ENCODE measurements at regions not wholly inside any gene's neighbourhood (a gene's known extent, or its start where the extent isn't known, plus 50 kb on each side); places are given as distances from the start of the nearest gene placed in this dataset.

GRCh38 chr5:61273279-61273975 is 58.6 kb upstream of the ZSWIM6 start:
- H3K4me2 ChIP-seq (ENCODE audit: low read length) = no peak overlapping the region

More at GRCh38 chr5:61273279-61273975, 58.6 kb upstream of the ZSWIM6 start:
- CTCF ChIA-PET = no interaction called here
- no peak overlapping the region for H3K4me3 ChIP-seq (replicated peaks in 1 of 2; ENCODE audit: low read depth in 1 of 2, low read length in 2 of 2)
- no peaks in the 10 kb centered on the region for H3K36me3 ChIP-seq (ENCODE audit: control insufficient read depth in 1 of 2, insufficient read depth in 2 of 2, low read length in 2 of 2)
- H3K9me3 ChIP-seq (ENCODE audit: control insufficient read depth in 1 of 2, insufficient read depth in 1 of 2, low read depth in 1 of 2, low read length in 2 of 2) = no peaks in the 10 kb centered on the region
- no peaks in the 10 kb centered on the region for H3K79me2 ChIP-seq (ENCODE audit: insufficient read depth, low read length)
- no peak overlapping the region for H3K9ac ChIP-seq (ENCODE audit: low read length)
- H3K27ac ChIP-seq (ENCODE audit: low read depth, low read length) = no peak overlapping the region
- no peak for TF ChIP-seq EZH2 (IDR thresholded peaks at IDR 0.05)
- TF ChIP-seq ZNF274 (IDR thresholded peaks at IDR 0.05; ENCODE audit: low read depth, low read length) = no peak
- no peak for TF ChIP-seq ZFX (IDR thresholded peaks at IDR 0.05)
- TF ChIP-seq POLR2AphosphoS5 (IDR thresholded peaks at IDR 0.05; ENCODE audit: low read depth, low read length) = no peak
- no peak for TF ChIP-seq RAD21 (IDR thresholded peaks at IDR 0.05; ENCODE audit: low read depth)
- TF ChIP-seq ELF1 (IDR thresholded peaks at IDR 0.05; ENCODE audit: borderline replicate concordance, low read depth) = no peak
- TF ChIP-seq POLR2A (IDR thresholded peaks at IDR 0.05; ENCODE audit: borderline replicate concordance, extremely low read depth, insufficient read depth, insufficient read length) = no peak
- TF ChIP-seq SIN3A (IDR thresholded peaks at IDR 0.05; ENCODE audit: low read depth) = no peak
- TF ChIP-seq EGR1 (IDR thresholded peaks at IDR 0.05; ENCODE audit: low read depth) = no peak
- no peak for TF ChIP-seq YY1 (IDR thresholded peaks at IDR 0.05; ENCODE audit: extremely low read depth, insufficient replicate concordance, low read depth, low read length)
- no peak for TF ChIP-seq SP1 (IDR thresholded peaks at IDR 0.05; ENCODE audit: low read depth)
- no peak for TF ChIP-seq TCF7L2 (IDR thresholded peaks at IDR 0.05; ENCODE audit: borderline replicate concordance, extremely low read depth, insufficient read depth, insufficient read length)
- TF ChIP-seq REST (IDR thresholded peaks at IDR 0.05; ENCODE audit: low read depth) = no peak
- no peak for TF ChIP-seq SRF (IDR thresholded peaks at IDR 0.05; ENCODE audit: low read depth)
- no peak for TF ChIP-seq CEBPB (IDR thresholded peaks at IDR 0.05; ENCODE audit: low read depth)
- no peaks in the 10 kb centered on the region for H4K20me1 ChIP-seq (ENCODE audit: insufficient read depth)
- no peak for DNase-seq (ENCODE audit: low read depth, low spot score)
- POLR2A ChIA-PET = no interaction called here
- no peak overlapping the region for H2AFZ ChIP-seq (ENCODE audit: low read depth, low read length, poor library complexity, severe bottlenecking)
- no peaks in the 10 kb centered on the region for H3K27me3 ChIP-seq (ENCODE audit: insufficient read depth, low read length)
- peaks cover 0 to 15% of the 10 kb centered on the region in 2 experiments; a peak in 2 of 4 replicates for H3K4me1 ChIP-seq (ENCODE audit: control insufficient read depth in 1 of 2, insufficient read depth in 2 of 2, low read length in 2 of 2)
- no peak for ATAC-seq
- BruUV-seq (replicated peaks) = no TSS peak
- H3K9me2 ChIP-seq (ENCODE audit: insufficient read depth) = no peaks in the 10 kb centered on the region
- intact Hi-C loops (cut with micrococcal nuclease) = no loop called here
- RAD21 ChIA-PET (ENCODE audit: low non-redundant PET in 1 of 2, low total read pairs in 2 of 2, uncharacterized antibody in 2 of 2, unreplicated experiment in 2 of 2) = no interaction called here

Data from HCT116 (cell line).